ENCODE measurements at regions not wholly inside any gene's neighbourhood (a gene's known extent, or its start where the extent isn't known, plus 50 kb on each side); places are given as distances from the start of the nearest gene placed in this dataset.

GRCh38 chr3:106191913-106192312 lies 323.1 kb upstream of the CBLB start:
- TF ChIP-seq CTCF (conservative IDR thresholded peaks at IDR 0.05 in 1 of 2, IDR thresholded peaks at IDR 0.05 in 1 of 2; ENCODE audit: extremely low read depth in 1 of 2, insufficient read depth in 1 of 2, low read depth in 1 of 2, low read length in 2 of 2), result no peak
- no peak for TF ChIP-seq EZH2 (IDR thresholded peaks at IDR 0.05; ENCODE audit: borderline replicate concordance, low read length)

Measured in mammary epithelial cell (primary cell).